ENCODE measurements at regions not wholly inside any gene's neighbourhood (a gene's known extent, or its start where the extent isn't known, plus 50 kb on each side); places are given as distances from the start of the nearest gene placed in this dataset.

DNA sequence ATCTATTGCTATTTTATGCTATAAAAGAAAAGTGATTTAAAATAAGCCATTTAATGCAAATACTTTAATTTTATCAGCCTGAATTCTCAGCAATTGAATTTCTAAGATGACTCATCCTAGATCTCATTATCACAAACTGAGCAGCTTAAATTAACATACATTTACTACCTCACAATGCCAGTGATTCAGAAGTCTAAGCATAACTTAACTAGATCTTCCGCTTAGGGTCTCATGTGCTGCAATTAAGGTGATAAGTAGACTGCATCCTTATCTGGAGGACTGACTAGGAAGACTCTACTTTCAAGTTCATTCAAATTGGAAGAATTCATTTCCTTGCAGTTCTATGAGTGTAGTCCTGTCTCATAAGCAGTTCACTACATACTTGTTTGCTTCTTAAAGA lies 286.6 kb downstream of the COL11A1 start:
- TF ChIP-seq EZH2phosphoT487 (IDR thresholded peaks at IDR 0.05; ENCODE audit: low read depth, severe bottlenecking, unreplicated experiment) (no peak), EZH2 (IDR thresholded peaks at IDR 0.05; ENCODE audit: borderline replicate concordance) (no peak)
- TF ChIP-seq, protein P1, sequence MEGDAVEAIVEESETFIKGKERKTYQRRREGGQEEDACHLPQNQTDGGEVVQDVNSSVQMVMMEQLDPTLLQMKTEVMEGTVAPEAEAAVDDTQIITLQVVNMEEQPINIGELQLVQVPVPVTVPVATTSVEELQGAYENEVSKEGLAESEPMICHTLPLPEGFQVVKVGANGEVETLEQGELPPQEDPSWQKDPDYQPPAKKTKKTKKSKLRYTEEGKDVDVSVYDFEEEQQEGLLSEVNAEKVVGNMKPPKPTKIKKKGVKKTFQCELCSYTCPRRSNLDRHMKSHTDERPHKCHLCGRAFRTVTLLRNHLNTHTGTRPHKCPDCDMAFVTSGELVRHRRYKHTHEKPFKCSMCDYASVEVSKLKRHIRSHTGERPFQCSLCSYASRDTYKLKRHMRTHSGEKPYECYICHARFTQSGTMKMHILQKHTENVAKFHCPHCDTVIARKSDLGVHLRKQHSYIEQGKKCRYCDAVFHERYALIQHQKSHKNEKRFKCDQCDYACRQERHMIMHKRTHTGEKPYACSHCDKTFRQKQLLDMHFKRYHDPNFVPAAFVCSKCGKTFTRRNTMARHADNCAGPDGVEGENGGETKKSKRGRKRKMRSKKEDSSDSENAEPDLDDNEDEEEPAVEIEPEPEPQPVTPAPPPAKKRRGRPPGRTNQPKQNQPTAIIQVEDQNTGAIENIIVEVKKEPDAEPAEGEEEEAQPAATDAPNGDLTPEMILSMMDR (IDR thresholded peaks at IDR 0.05; ENCODE audit: poor library complexity), result no peak
